DMS 273 (cell line): ENCODE measurements at regions not wholly inside any gene's neighbourhood (a gene's known extent, or its start where the extent isn't known, plus 50 kb on each side); places are given as distances from the start of the nearest gene placed in this dataset.
A peak's percentile ranks its signal among the peaks of the same experiment; 100 is the strongest.

Experiments used
- DNase-seq: peaks from one replicate; lab custom pipeline; 2025; ENCODE audit not compliant: unreplicated experiment; lab: John Stamatoyannopoulos, UW

DNA sequence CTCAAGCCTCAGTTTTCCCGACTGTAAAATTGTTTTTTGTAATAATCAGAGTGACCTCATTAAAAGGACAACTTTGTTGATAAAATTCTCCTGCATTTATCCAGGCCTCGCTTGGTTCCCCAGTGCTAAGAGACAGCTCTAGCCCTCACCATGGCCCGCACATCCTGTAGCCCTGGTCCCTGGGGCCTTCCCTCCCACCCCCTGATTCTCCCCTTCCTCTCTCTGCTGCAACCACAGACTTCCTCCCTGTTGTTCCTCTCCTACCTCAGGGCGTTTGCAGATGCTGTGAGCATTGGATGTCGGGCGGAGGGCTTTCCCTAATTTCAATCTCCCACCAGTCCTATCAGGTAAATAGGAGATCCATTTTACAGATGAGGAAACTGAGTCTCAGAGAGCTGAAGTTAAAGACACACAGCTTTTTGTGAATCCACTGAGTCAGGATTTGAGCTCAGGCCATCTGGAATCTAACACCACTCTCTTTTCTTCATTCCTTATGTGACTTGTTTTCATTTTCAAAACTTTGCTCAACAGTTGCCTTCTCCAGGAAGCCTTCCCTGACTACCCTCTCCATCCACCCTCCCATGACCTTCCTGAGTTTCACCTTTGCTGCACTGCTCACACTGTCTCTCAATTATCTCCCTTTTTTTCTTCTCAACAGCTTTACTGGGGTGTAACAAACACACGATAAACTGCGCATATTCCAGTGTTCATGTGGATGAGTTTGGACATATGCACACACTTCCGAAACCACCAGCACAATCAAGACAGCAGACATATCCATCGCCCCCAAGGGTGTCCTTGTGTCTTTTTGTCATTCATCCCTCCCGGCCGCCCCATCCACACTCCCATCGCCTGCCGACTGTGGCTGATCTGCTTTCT lies 107.1 kb downstream of the CEBPB start:
- DNase-seq, result no peak

DNA sequence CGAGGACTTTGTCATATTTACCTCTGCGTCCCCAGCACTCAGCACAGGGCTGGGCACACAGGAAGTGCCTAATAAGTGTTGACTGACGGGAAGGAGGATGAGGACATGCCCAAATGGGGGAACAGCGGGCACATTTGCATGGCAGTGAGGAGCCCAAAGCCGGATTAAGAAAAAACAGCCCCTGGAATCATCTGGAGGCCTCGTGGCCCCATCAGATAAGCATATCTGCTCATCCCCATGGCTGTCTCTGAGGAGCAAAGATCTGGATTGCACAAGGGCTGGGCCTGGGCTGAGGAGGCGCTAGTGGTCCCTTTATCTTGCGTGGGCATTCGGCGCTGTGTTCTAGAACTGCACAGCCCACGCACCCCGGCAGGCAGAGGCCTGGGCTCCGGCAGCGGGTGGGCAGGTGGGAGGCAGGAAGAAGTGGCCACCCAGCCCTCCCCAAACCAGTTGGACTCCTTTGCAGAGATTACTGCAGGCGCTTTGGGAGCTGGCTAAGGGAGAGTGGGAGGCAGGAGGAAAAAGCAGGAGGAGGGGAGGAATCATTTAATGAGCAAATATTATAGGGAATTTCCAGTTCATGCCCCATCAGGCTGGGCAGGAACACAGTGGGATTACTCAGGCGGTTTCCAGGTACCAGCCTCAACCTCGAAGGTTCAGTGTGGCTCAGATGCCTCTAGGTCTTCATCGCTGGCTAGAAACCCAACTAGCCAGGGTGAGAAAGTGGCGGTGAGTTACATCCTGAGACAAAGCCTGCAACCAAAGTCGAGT lies 108.1 kb downstream of the CEBPB start:
- no peak for DNase-seq

DNA sequence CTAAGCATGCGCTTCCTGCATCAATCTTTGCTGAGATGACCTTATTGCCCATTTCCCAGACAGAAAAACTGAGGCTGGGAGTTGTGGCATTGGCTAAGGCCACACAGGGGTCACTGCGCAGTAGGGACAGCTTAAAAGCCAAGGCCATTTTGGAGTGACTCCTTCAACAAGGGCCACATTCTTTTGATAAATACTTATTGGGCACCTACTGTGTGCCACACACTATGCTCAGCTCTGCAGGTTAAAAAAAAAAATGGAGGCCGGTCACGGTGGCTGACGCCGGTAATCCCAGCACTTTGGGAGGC lies 108.6 kb downstream of the CEBPB start:
- no peak for DNase-seq

DNA sequence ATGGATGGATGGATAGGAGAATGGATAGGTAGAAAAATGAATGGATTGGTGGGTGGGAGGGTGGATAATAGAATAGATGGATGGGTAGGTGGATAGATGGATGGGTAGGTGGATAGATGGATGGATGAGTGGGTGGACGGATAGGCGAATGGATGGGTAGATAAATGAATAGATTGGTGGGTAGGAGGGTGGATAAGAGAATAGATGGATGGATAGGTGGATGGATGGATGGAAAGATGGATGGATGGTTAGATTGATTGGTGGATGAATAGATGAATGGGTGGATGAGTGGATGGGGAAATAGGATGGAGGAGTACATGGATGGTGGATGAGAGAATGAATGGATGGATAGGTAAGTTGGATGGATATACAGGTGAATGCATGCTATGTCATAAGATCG lies 110.5 kb downstream of the CEBPB start:
- no peak for DNase-seq

DNA sequence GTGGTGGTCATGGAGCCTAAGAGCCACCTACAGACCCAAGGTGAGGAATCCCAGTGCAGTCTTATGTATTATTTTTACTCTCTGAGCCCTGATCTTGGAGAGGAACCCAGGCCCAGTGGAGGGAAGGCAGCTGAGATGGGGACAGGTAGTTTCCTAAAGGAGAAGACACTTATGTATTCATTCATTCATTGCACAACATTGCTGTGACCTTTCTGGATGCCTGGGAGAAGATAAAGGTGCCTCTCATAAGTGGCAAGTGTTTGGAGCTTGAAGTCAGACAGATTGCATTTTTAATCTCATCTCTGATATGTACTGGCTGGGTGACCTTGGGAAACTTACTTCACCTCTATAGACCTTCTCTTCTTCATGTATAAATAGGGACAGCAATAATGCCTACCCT lies 111.1 kb downstream of the CEBPB start:
- no peak for DNase-seq

DNA sequence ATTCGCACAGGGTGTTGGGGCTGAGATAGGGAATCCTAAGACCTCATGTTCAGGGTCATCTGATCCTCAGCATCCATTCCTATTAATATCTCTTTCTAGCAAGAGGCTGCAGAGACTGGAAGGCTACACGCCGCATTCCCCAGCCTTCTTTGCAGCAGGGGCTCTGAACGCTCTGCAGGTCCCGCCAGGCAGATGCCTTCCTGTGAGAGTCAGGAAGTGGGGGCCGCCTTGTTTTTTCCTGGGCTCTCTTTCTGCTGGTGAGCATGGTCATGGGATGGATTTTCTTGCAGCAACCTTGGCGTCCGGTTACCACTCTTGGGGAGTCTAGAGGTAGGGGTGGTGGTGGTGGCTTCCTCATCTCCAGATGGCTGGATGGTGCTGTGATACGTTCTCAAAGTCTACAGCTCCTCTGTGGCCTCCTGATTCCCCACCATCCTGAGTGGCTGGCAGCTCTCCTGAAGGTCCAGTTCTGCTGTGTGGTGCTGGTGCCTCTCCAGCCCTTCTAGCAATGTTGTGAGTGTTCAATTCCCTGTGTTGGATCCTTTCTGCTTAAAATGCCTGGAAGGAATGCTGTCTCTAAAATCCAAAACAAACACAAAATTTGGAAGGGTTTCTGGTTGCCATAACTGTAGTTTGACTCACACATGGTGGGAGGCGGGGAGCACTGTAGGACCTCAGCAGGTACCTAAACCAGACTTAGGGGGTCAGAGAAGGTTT lies 111.9 kb downstream of the CEBPB start:
- no peak for DNase-seq

DNA sequence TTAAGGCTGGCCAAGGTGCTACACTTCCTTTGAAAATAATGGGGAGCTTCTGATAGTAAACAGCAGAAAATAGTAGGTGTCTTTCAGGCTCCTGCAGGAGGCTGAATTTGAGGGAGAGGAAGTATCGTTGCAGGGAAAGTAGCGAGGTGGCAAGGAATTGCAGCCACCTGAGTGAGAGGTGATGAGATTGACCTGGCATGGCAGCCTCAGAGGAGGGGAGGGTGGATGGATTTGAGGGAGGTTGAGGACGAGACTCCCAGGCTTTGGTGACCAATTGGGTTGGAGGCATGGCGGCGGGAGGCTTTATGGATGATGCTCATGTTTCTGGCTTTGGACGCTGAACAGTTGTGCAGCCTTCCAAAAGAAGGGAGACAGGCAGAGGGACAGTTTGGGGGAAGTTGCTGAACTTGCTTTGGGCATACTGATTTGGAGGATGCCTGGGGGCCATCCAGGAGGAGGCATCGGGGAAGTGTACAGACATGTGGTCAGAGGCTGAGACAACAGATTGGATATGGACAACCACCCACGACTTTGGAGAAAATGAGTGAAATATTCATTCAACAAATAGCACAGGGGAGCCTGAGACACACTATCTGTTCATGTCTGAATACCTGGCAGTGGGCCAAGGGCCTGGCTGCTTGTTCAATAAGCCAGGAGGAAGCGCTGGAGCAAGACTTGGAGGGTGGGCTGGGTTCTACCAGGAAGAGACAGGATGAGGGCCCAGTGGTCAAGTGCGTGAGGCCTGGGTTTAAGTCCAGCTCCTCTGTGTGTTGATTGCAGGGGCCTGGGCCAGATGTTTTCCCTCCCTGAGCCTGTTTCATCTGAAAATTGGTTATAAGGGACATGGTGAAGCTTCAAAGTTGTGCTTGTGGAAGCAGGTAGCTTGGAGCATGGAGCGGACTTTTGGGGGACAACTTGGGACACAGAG lies 113.2 kb downstream of the CEBPB start:
- DNase-seq, result peak; percentile 70

DNA sequence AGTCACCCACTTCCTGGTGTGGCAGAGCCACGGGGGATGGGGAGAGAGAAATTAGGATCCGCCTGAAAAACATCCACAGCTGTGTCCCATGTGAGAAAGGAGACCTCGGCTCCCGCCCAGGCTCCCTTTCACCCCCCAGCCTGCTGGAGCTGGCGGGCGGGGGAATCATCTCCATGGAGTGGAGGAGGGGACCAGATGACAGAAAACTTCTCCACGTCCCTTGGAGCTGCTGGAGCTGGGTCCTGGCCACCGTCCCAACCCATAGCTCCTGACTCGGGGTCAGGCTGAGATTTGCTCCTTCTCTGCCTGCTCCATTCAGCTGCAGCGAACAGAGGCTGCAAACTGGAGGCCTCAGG lies 113.8 kb downstream of the CEBPB start:
- peak; percentile 46 for DNase-seq

DNA sequence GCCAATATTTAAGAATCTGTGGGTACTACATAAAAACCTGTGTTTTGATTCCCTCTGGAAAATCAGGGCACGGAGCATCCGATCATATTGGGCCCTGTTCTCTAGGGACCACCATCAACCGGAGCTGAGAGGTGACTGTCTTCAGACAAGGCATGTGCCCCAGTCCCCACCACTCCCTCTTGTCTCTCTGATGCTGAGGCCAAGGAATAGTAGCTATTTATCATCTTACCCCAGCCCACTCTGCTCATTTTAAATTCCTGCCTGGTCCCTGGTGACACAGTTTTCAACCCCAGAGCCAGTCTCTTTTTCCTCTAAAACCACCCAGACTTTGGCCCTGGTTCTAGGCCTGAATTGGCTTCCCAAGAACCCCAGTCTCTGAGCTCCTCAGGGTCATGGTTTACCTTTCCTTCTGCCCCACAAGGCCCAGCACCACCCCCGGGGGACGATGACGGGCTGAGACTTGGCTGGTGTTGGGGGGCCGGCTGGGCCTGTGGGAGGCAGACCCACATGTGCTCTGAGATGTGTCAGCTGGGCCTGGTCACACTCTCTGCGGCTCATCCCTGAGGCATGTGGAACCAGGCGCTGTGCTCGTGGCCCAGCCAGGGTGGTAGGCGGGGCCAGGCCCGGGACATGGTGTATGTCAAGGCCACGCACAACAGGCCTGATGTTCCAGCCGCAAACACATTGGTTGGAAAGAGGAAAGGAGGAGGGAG lies 114.4 kb downstream of the CEBPB start:
- DNase-seq, result no peak

DNA sequence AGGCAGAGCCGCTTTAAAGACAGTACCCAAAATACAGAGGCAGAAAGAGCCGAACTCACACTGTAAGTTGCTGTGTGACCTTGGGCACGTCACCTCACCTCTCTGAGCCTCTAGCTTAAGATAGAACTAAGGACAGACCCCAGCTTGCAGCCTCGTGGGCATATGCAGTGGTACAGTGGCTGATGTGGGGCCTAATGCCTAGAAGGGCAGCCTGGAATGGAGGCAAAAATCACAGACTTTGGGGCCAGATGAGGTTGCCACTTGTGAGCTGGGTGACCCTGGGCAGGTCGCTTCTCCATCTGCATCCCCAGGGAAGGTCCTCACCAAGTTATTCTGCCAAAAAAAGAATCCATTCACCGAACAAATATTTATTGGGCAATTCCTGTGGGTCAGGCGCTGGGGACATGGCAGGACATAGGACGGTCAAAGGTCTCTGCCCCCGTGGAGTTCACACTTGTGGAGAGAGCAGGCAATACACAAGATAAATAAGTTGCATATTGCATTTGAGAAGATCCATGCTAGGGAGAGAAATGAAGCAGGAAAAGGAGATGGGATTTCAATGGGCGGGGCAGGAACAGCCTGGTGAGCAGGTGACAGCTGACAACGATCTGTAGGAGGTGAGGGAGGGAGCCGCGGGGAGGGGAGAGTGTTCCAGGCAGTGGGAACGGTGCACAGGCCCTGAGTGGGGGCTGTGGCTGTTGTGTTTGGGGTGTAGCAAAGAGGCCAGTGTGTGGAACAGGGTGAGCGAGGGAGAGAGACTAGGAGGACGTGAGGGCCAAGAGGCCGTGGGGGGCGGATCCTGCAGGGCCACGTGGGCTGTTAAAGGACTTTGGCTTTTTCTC lies 115.2 kb downstream of the CEBPB start:
- peak; percentile 43 for DNase-seq

DNA sequence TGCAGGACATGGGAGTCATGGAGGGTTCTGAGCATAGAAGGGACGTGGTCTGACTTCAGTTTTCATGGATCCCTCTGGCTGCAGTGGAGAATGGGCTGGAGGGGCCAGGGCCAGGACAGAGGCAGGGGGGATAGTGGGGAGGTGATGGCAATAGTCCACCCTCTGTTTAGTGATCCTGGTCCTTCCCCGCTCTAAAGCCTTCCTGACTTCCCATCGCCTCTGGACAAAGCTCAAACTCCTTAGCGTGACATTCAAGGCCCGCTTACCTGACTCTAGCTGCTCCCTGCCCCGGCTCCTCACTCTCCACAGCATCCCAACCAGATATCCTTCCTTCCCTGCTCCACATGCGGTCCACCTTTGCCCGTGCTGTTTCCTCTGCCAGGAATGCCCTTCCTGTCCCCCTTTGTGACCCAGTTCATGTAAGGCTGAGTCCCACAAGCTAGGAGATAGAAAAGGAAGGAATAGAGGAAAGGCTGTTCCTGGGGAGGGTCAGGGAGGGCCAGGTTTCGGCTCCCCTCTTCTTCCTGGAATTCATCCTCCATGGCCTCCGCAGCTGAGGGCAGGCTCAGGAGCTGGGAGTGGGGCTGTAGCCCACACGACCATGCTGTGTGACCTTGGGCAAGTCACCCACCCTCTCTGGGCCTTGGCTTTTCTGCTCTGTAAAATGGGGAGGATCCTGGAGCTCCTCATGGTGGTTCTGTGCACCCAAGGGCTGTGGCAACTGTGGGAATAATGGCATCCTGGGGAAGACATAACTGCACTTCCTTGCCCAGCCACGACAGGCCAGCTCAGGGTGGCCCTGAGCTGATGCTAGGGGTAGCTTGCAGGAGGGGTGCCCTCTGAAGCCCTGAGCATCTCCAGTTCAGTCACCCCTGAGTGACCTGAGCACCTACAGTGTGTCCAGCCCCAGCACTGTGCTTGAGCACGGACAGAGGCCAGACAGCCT lies 116.1 kb downstream of the CEBPB start:
- DNase-seq, result no peak

DNA sequence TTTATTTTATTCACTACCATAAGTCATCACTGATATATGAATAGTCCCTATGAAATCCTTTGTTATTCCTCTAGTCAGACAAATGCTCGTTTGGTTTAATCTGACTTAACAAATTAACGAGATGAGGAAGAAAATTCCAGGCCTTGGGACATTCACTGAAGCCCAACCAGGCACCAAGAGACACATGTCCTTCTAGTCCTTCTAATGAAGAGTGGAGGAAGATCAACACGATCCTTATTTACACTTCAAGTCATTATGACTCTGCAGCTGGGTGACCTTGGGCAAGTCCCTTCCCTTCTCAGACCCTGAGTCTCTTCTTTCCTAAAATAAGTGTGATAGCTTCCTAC lies 117.5 kb downstream of the CEBPB start:
- DNase-seq, result no peak

DNA sequence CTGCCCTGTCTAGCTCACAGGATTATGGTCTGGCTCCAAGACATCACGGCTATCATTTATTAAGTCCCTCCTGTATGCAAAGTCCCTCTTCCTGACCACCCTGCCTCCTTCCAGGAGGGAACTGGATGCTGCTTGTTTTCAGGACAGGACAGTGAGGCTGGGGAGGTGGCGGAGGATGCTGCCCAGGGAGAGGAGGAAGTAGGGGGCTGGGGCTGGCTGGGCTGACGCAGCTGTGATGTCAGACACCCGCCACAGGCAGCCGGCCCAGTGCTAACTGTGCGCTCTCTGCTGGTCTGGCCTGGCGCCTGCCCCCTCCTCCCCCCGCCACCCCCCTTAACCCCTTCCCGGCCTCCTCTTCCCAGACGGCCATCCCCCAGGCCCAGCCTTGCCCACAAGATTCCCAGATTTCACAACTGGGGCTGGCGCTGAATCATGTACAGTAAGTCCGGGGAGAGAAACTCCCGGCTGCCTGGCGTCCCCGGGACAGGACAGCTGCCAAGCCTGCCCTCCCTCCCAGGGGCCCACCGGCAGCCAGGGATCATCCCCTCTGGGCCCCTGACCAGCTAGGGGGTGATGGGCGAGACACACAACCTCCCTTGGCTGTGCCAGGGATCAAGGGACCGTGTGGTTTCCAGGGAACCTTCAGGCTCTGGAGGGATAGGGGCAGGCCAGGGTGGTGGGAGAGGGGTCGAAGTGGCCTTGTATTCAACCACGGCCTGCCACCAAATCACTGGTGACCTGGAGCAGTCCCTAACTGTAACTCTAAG lies 118.1 kb downstream of the CEBPB start:
- peak; percentile 63 for DNase-seq

DNA sequence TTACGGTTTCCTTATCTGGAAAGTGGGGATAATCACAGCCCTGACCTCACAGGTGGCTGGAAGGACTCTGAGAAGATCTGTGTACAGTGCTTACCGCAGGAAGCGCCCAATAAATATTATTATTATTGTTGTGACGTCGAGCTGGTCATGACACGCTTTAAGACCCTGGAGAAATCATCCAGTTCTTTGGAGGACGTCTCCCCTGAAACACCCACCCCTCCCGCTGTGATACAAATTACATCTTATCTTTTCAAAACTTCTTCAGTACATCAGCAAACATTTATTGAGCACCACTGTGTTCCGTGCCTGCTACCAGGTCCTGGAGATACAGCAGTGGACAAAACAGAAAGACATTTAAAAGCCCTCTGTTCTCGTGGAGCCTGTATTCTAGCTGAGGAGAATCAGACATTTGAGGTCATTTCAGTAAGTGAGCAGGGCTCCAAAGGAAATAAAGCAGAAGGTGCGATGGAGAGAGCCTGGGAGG lies 118.7 kb downstream of the CEBPB start:
- DNase-seq, result no peak

DNA sequence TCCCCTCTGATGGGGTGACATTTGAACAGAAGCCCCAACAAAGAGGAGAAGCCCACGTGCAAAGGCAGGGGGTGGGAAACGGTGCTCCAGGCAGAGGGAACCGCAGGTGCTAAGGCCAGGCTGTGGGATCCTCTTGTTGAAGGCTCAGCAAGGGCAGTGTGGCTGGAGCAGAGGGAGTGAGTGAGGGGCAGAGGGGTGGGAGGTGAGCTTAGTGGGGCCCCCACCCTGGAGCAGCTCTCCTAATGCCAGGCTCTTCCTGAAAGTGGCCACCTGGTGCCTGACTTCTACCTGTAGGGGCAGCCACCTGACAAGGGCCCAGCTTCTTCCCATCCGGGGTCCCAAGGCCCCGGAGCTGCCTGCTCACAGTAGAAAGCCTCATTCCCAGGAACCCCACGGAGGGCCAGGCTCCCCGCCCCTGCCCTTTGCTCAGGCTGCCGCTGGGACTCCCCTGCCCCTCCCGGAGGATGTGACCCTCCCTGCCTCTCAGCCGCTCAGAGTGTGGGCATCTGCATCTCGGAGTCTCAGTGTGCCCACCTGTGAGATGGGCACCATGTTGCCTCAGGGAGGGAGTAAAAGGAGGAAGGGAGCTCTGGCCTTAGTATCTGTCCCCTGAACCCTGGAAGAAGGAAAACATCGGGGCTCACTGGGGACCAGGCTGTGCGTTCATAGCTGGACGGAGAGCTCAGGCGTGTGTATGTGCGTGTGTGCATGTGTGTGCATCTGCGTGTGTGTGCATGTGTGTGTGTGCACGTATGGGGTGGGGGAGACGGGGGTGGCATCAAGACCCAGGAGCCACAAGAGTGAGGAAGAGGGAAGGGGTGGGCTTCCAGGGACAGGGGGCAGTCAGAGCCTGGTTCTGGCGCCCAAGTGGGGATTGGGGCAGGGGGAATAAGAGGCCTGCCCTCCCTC lies 119.4 kb downstream of the CEBPB start:
- DNase-seq, result no peak

DNA sequence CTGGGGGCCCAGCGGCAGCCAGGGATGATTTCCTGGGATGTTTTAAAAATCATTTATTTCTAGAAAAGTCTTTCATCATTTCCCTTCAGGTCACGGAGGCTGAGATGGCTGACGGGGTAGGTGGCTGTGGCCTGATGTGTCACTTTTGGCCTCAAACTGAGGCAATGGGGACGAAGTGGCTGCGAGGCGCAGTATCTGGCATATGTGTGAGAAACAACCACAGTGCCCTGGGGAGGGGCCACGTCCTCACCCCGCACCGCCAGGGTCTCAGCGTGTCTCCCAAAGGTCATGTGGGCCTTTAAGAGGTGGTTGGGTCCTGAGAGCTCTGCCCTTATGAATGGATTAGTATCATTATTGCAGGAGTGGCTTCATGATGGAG lies 120.0 kb downstream of the CEBPB start:
- DNase-seq, result no peak
